Suppressor macrophage treated with lipopolysaccharide for 4 hours (primary cell): ENCODE measurements at regions not wholly inside any gene's neighbourhood (a gene's known extent, or its start where the extent isn't known, plus 50 kb on each side); places are given as distances from the start of the nearest gene placed in this dataset.

Experiments
- DNase-seq: peaks from one replicate; pipeline ENCODE4 v3.0.0-alpha.2; 2020

- DNase-seq = no peak
These were observed 269.6 kb upstream of the KLF4 start for GRCh38 chr9:107759009-107759822.

- DNase-seq = no peak
These were observed 266.5 kb upstream of the KLF4 start for GRCh38 chr9:107756091-107756490.

- DNase-seq = peak; percentile 80
These were observed 265.7 kb upstream of the KLF4 start for GRCh38 chr9:107755246-107755645.

- peak; percentile 87 for DNase-seq
These were observed 262.1 kb upstream of the KLF4 start for GRCh38 chr9:107751567-107752210.

DNA sequence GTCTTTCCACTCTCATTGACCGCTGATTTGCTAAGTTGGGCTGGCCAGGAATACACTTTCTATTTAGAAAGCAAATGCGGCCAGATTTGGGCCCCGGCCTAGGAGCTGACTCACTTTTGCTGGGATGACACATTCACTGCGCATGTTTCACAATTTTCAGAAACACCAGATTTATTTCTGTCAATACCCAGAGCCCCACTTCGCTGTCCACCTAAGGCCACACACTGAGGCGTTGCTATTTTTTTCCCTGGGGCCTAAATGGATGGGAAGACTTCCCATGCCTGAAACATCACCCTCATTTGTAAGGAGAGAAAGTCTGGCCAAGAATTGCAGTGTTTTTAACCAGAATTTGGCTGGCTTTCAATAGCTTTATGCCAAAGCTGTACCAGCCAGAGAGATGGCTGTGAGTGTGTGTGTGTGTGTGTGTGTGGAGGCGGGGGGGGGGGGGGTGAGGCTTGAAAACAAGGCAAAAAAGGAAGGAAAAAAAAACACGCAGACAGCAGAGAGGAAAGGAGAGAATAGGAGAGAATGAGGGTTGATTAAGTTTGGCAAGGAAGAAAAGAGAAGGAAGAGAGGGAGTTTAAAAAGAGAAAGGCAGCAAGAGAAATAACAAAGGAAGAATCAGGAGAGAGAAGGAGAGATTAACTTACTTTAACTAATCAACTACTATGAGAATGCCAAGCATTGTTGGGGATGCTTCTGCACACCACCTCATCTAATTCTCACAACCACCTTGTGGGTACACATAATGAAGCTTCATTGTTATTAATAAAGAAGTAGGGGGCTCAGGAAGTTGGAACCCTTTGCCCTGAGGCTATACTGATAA lies 261.4 kb upstream of the KLF4 start:
- peak; percentile 93 for DNase-seq

DNA sequence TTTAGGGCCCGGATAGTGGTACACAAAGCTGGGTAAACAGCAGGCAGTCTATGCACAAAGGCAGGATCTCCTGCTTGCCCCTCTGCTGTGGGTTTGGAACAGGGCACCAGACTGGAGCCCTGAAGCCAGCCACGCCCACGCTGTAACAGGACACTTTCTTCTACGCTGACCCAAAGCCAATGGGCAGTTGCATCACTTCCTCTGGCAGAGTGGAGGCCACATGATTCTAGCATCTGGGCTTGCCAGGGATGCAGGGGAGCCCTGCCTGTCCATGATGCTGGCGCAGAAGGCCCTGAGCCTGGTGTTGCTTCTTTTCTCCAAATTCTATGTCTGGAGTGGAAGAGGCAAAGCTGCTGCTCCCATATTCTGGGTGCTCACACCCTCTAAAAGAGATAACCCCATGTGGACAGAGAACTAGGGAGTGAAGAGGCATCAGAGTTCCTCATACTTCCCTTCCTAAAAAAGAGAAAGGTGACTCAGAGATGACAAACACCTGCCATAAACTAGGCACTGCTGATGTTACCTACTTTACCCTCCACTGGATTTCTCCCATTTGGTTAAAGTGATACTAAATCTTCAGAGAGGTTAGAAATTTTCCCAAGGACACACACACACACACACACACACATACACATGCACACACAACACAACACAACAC lies 260.3 kb upstream of the KLF4 start:
- DNase-seq = peak; percentile 85

GRCh38 chr9:107744873-107745272 lies 255.3 kb upstream of the KLF4 start:
- DNase-seq = no peak

DNA sequence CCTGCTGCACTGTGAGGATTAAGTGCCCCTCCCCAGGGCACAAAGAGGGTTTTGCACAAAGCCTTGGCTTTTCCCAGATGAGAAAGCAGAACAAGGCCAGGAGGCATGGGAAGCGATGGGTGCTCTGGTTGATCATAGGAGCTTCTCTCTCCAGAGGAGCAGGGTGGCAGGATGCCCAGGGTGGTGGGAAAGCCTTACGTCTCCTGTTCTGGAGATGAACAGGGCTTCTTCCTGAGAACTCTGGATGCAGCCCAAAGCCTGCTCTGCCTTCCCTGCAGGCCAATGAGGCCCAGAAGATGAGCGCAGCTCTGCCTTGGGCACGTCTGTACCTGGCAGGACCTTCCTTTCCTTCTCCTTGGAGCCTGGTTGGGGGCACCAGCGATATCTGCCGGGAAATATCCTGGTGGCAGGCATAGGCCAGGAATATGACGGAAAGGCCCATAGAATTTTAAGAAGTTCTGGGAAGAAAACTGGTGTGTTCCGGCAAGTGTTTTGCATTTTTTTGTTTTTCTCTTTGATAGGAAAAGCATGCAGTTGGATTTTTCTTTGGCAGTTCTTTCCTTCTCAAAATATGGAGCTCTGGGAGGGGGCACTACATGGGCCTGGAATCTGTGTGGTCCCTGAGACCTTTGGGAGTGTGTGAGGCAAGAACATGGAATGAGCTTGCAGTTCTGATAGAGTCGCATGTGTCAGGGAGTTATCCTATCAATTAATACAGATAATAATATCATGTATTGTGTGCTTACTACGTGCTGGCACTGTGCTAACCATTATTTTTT lies 253.2 kb upstream of the KLF4 start:
- DNase-seq = no peak

- no peak for DNase-seq
These were observed 250.8 kb upstream of the KLF4 start for GRCh38 chr9:107740088-107740980.

- no peak for DNase-seq
These were observed 250.1 kb upstream of the KLF4 start for GRCh38 chr9:107739601-107740082.

- peak; percentile 56 for DNase-seq
These were observed 249.2 kb upstream of the KLF4 start for GRCh38 chr9:107738789-107739188.

- peak; percentile 46 for DNase-seq
These were observed 248.6 kb upstream of the KLF4 start for GRCh38 chr9:107737987-107738743.

DNA sequence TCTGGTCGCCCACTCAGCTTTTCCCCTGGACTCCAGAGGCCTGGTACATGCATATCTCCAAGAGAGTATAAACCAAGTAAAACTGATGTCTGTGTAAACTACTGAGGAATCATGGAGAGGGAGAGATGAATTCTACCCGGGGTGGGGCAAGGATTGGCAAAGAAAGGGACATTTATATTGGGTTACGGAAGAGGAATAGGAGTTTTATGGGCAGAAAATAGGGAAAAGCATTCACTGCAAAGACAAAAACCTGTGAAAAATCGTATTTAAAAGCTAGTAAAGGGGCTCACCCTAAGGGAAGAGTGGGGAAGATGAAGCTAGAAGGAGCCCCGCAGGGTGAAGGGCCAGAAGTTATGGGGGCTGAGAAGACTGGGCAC lies 248.0 kb upstream of the KLF4 start:
- DNase-seq = no peak

GRCh38 chr9:107735821-107736220 lies 246.3 kb upstream of the KLF4 start:
- DNase-seq = no peak

GRCh38 chr9:107734256-107735013 lies 244.9 kb upstream of the KLF4 start:
- DNase-seq = no peak

- DNase-seq = no peak
These were observed 243.9 kb upstream of the KLF4 start for GRCh38 chr9:107733523-107733894.

DNA sequence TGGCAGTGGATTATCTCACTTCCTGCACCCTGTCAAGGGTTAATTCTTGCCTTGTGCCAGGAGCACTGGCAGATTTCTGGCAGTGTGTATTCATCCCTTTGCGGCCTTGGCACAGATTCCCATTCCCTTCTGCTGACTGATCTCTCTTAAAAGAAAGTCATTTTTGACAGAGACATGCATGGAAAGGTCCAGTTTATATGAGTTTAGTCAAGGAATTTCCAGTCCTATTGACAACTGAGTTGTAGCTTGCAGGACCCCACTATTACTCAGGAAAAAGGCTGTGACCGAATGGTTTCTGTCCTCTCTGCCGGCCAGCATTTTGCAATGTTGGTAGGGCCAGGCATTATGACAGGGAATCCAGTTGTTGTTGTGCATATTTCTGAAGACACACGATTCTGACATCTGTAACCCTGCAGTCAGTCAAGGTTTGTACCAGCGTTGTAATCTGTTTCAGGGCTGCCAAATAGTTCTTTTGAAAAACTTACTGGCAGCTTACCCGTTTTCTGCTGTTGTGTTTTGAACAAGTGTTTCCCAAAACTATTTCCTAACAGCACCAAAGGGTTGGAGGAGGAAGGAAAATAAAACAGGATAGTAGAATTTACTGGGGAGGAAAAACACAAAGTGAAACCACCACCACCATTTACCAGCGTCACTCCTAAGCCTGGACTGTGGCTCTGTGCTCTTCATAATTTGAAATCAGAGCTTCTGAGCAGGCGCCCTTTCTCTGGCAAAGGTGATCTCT lies 243.4 kb upstream of the KLF4 start:
- DNase-seq = peak; percentile 32

- no peak for DNase-seq
These were observed 241.7 kb upstream of the KLF4 start for GRCh38 chr9:107731115-107731762.
